ENCODE measurements at regions not wholly inside any gene's neighbourhood (a gene's known extent, or its start where the extent isn't known, plus 50 kb on each side); places are given as distances from the start of the nearest gene placed in this dataset.

DNA sequence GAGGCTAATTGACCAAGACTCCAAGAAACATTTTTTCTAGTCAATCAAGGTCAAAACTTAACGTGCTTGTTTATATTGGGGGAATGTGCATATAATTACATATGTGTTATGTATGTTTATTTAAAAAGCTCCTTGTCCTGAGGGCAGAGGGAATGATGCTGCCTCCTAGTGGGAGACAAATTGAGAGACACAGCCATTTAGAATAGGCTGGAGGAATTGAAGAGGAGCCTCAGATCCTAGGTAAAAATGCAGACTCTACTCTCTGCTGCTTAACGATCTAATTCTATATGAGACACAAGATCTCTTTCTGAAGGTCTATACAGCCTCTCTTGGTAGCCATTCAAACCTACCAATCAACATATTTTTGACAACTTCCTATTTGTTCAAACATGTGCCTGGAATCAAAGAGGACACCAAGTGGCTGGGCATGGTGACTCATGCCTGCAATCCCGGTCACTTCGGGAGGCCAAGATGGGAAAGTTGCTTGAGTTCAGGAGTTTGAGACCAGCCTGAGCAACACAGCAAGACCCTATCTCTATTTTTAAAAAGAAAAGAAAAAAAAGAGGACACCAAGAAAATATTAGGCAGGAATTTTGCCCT lies 136.6 kb upstream of the ZNF648 start:
- Histone ChIP-seq H3K4me3 (replicated peaks in 1 of 2; ENCODE audit: low read depth in 1 of 2, low read length in 2 of 2) (no peak overlapping the region), H3K4me2 (ENCODE audit: low read length) (no peak overlapping the region), H2AFZ (ENCODE audit: low read depth, low read length, poor library complexity, severe bottlenecking) (peak overlapping the region; percentile 26), H4K20me1 (ENCODE audit: insufficient read depth) (no peaks in the 10 kb centered on the region), H3K27me3 (ENCODE audit: insufficient read depth, low read length) (no peaks in the 10 kb centered on the region), H3K9me2 (ENCODE audit: insufficient read depth) (0 out of 2 replicates have a peak, but pooled peaks cover 3% of the 10 kb centered on the region), H3K9me3 (ENCODE audit: control insufficient read depth in 1 of 2, insufficient read depth in 1 of 2, low read depth in 1 of 2, low read length in 2 of 2) (no peaks in the 10 kb centered on the region), H3K4me1 (ENCODE audit: control insufficient read depth in 1 of 2, insufficient read depth in 2 of 2, low read length in 2 of 2) (no peaks in the 10 kb centered on the region), H3K9ac (ENCODE audit: low read length) (no peak overlapping the region), H3K27ac (ENCODE audit: low read depth, low read length) (no peak overlapping the region), H3K36me3 (ENCODE audit: control insufficient read depth in 1 of 2, insufficient read depth in 2 of 2, low read length in 2 of 2) (no peaks in the 10 kb centered on the region), H3K79me2 (ENCODE audit: insufficient read depth, low read length) (no peaks in the 10 kb centered on the region)
- no peak for DNase-seq (ENCODE audit: low read depth, low spot score)
- POLR2A ChIA-PET = no interaction called here
- RAD21 ChIA-PET (ENCODE audit: low non-redundant PET in 1 of 2, low total read pairs in 2 of 2, uncharacterized antibody in 2 of 2, unreplicated experiment in 2 of 2) = interaction anchor here (0.6 to 1.3 kb wide), 3 partner anchors 55 to 201 kb away, joined by 3 to 10 read pairs (median 7); no protein-coding TSS in a partner anchor
- intact Hi-C loops (cut with micrococcal nuclease) = loop anchor here (2.0 kb wide), 1 partner anchor 55 kb away; no protein-coding TSS in a partner anchor
- CTCF ChIA-PET = interaction anchor here (0.6 to 1.5 kb wide), 8 partner anchors 12 to 129 kb away, joined by 3 to 14 read pairs (median 4); no protein-coding TSS in a partner anchor
- no TSS peak for BruUV-seq (replicated peaks)
- TF ChIP-seq, protein P1, sequence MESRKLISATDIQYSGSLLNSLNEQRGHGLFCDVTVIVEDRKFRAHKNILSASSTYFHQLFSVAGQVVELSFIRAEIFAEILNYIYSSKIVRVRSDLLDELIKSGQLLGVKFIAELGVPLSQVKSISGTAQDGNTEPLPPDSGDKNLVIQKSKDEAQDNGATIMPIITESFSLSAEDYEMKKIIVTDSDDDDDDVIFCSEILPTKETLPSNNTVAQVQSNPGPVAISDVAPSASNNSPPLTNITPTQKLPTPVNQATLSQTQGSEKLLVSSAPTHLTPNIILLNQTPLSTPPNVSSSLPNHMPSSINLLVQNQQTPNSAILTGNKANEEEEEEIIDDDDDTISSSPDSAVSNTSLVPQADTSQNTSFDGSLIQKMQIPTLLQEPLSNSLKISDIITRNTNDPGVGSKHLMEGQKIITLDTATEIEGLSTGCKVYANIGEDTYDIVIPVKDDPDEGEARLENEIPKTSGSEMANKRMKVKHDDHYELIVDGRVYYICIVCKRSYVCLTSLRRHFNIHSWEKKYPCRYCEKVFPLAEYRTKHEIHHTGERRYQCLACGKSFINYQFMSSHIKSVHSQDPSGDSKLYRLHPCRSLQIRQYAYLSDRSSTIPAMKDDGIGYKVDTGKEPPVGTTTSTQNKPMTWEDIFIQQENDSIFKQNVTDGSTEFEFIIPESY (IDR thresholded peaks at IDR 0.05; ENCODE audit: extremely low read depth, insufficient replicate concordance, low read length) = no peak
- TF ChIP-seq TCF7L2 (IDR thresholded peaks at IDR 0.05; ENCODE audit: borderline replicate concordance, extremely low read depth, insufficient read depth, insufficient read length) = no peak
- TF ChIP-seq SP1 (IDR thresholded peaks at IDR 0.05; ENCODE audit: low read depth) = no peak
- peak; percentile 51 for TF ChIP-seq RAD21 (IDR thresholded peaks at IDR 0.05; ENCODE audit: low read depth)
- no peak for TF ChIP-seq SIN3A (IDR thresholded peaks at IDR 0.05; ENCODE audit: low read depth)
- TF ChIP-seq EGR1 (IDR thresholded peaks at IDR 0.05; ENCODE audit: low read depth) = no peak
- TF ChIP-seq, protein P2, sequence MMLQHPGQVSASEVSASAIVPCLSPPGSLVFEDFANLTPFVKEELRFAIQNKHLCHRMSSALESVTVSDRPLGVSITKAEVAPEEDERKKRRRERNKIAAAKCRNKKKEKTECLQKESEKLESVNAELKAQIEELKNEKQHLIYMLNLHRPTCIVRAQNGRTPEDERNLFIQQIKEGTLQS (IDR thresholded peaks at IDR 0.05) = no peak
- no peak for TF ChIP-seq FOSL1 (IDR thresholded peaks at IDR 0.05; ENCODE audit: low read depth)
- no peak for TF ChIP-seq ZNF274 (IDR thresholded peaks at IDR 0.05; ENCODE audit: low read depth, low read length)
- TF ChIP-seq POLR2AphosphoS5 (IDR thresholded peaks at IDR 0.05; ENCODE audit: low read depth, low read length) = no peak
- no peak for TF ChIP-seq EZH2phosphoT487 (IDR thresholded peaks at IDR 0.05; ENCODE audit: borderline replicate concordance)
- TF ChIP-seq, protein P3, sequence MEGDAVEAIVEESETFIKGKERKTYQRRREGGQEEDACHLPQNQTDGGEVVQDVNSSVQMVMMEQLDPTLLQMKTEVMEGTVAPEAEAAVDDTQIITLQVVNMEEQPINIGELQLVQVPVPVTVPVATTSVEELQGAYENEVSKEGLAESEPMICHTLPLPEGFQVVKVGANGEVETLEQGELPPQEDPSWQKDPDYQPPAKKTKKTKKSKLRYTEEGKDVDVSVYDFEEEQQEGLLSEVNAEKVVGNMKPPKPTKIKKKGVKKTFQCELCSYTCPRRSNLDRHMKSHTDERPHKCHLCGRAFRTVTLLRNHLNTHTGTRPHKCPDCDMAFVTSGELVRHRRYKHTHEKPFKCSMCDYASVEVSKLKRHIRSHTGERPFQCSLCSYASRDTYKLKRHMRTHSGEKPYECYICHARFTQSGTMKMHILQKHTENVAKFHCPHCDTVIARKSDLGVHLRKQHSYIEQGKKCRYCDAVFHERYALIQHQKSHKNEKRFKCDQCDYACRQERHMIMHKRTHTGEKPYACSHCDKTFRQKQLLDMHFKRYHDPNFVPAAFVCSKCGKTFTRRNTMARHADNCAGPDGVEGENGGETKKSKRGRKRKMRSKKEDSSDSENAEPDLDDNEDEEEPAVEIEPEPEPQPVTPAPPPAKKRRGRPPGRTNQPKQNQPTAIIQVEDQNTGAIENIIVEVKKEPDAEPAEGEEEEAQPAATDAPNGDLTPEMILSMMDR (IDR thresholded peaks at IDR 0.05 in 2 of 3, conservative IDR thresholded peaks at IDR 0.05 in 1 of 3; ENCODE audit: borderline replicate concordance in 1 of 3, insufficient read depth in 1 of 3, low read depth in 2 of 3, low read length in 2 of 3) = peak; percentile 41 to 43 (median 42); a peak in 5 of 6 replicates
- TF ChIP-seq EZH2 (IDR thresholded peaks at IDR 0.05) = no peak
- TF ChIP-seq ELF1 (IDR thresholded peaks at IDR 0.05; ENCODE audit: borderline replicate concordance, low read depth) = no peak
- no peak for TF ChIP-seq SRF (IDR thresholded peaks at IDR 0.05; ENCODE audit: low read depth)
- no peak for TF ChIP-seq YY1 (IDR thresholded peaks at IDR 0.05; ENCODE audit: extremely low read depth, insufficient replicate concordance, low read depth, low read length)
- TF ChIP-seq POLR2A (IDR thresholded peaks at IDR 0.05; ENCODE audit: borderline replicate concordance, extremely low read depth, insufficient read depth, insufficient read length) = no peak
- ATAC-seq = peak; percentile 76

Data from HCT116 (cell line).